Tibial artery (tissue), 4 donors: ENCODE measurements at regions not wholly inside any gene's neighbourhood (a gene's known extent, or its start where the extent isn't known, plus 50 kb on each side); places are given as distances from the start of the nearest gene placed in this dataset.

ENCODE experiments used
- DNase-seq, 2 donors: peaks; one replicate each; pipeline ENCODE4 v3.0.0-alpha.2; 2019
- H3K27ac ChIP-seq, 2 donors: fragments of 200-600 bp; sonication (generic) in 1 of 2; 1 replicate in 1 of 2; 2 replicates in 1 of 2; pipeline ENCODE4 v1.5.1; 2018 to 2019; ENCODE audit warnings: mild to moderate bottlenecking in 1 of 2
- H3K27me3 ChIP-seq, 2 donors: fragments of 200-600 bp; sonication (generic) in 1 of 2; one replicate each; pipeline versions ENCODE4 v1.5.1 to v1.6.0; 2016 to 2019
- H3K36me3 ChIP-seq, 3 donors: fragments of 200-600 bp; sonication (generic) in 2 of 3; one replicate each; pipeline ENCODE4 v1.5.1; 2016 to 2019; ENCODE audit warnings: mild to moderate bottlenecking in 2 of 3
- H3K4me1 ChIP-seq, 4 donors: fragments of 200-600 bp; sonication (generic) in 2 of 4; 1 replicate in 3 of 4; 2 replicates in 1 of 4; pipeline ENCODE4 v1.5.1; 2016 to 2019
- H3K4me3 ChIP-seq, 2 donors: fragments of 200-600 bp; sonication (generic) in 1 of 2; 1 replicate in 1 of 2; 2 replicates in 1 of 2; pipeline ENCODE4 v1.5.1; 2018 to 2019; ENCODE audit warnings: mild to moderate bottlenecking in 2 of 2
- H3K9me3 ChIP-seq, 3 donors: fragments of 200-600 bp; sonication (generic) in 1 of 3; one replicate each; pipeline ENCODE4 v1.5.1; 2016 to 2019
- CTCF ChIP-seq, 2 experiments: fragments of 200-600 bp in 1 of 2; fragments of 450-650 bp in 1 of 2; IDR thresholded peaks; one replicate each; pipeline ENCODE4 v1.5.1; 2017 to 2019; ENCODE audit warnings: antibody characterized with exemption in 2 of 2, mild to moderate bottlenecking in 1 of 2, moderate library complexity in 1 of 2
- intact Hi-C: fragments of 100-400 bp; cut with DNase I; formaldehyde crosslinking; loops from one replicate; pipeline ENCODE4 v1.15.0; 2023; ENCODE audit warnings: low total_unique reads

DNA sequence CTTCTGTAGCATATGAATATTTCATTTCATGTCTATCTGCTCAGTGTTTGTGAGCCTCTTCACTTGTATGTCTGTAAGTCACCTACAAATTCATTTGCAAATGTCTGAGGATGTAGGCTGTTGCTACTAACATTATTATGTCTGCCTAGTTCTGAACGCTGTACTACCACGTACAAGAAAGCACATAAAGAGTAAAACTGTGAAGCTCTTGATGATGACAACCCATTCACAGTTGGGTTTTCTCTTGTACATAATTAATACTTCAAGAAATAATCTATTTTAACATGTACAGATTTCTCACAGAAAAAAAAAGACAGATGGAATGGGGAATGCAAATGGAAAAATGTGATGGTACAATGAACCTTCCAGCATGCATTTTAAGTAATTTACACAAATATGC lies 64.3 kb upstream of the CPNE8 start:
- TF ChIP-seq CTCF (IDR thresholded peaks at IDR 0.05): no peak
- peaks cover 0 to 5% (median 0%) of the 10 kb centered on the region in 3 donors for H3K9me3 ChIP-seq
- H3K4me3 ChIP-seq: no peak overlapping the region
- no peak overlapping the region for H3K27ac ChIP-seq
- no peaks in the 10 kb centered on the region for H3K4me1 ChIP-seq
- intact Hi-C loops: no loop called here
- no peaks in the 10 kb centered on the region for H3K36me3 ChIP-seq
- H3K27me3 ChIP-seq: no peaks in the 10 kb centered on the region
- no peak for DNase-seq

DNA sequence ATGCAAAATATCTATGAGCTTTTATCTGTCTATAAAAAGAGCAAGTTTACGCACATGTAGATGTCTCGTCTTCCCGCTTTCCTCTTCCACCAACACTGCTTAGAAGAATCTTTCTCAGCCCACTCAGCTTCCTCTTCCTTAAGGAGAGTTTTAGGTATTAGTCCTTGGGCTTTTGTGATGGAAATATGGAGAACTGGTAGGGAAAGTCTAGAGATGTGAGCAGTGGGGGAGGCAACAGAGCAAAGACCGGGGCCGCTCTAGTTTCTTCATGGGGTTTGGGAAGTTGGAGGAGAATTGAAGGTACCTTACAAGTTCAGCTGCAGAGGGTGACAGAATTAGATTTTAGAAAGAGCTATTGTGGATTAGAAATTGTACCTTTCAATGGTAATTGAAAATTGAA lies 56.3 kb upstream of the CPNE8 start:
- intact Hi-C loops: no loop called here
- no peak overlapping the region for H3K4me3 ChIP-seq

GRCh38 chr12:38961012-38961411 lies 55.6 kb upstream of the CPNE8 start:
- H3K9me3 ChIP-seq: no peaks in the 10 kb centered on the region
- intact Hi-C loops: no loop called here
- no peaks in the 10 kb centered on the region for H3K27me3 ChIP-seq
- no peaks in the 10 kb centered on the region for H3K4me1 ChIP-seq
- no peak for DNase-seq
- H3K27ac ChIP-seq: no peak overlapping the region
- H3K36me3 ChIP-seq: no peaks in the 10 kb centered on the region
- no peak overlapping the region for H3K4me3 ChIP-seq
- no peak for TF ChIP-seq CTCF (IDR thresholded peaks at IDR 0.05)

More for the DNA sequence above, 56.3 kb upstream of the CPNE8 start:
- Histone ChIP-seq H3K27ac (no peak overlapping the region), H3K9me3 (no peaks in the 10 kb centered on the region), H3K27me3 (no peaks in the 10 kb centered on the region), H3K36me3 (no peaks in the 10 kb centered on the region), H3K4me1 (no peaks in the 10 kb centered on the region)
- no peak for DNase-seq
- TF ChIP-seq CTCF (IDR thresholded peaks at IDR 0.05): no peak

- Histone ChIP-seq H3K27ac (no peak overlapping the region), H3K9me3 (no peaks in the 10 kb centered on the region), H3K4me3 (no peak overlapping the region), H3K4me1 (no peaks in the 10 kb centered on the region), H3K27me3 (no peaks in the 10 kb centered on the region), H3K36me3 (no peaks in the 10 kb centered on the region)
- intact Hi-C loops: no loop called here
- DNase-seq: no peak
- TF ChIP-seq CTCF (IDR thresholded peaks at IDR 0.05): no peak
Observed at GRCh38 chr12:38956337-38956736, 50.9 kb upstream of the CPNE8 start.
